ENCODE measurements at regions not wholly inside any gene's neighbourhood (a gene's known extent, or its start where the extent isn't known, plus 50 kb on each side); places are given as distances from the start of the nearest gene placed in this dataset.

DNA sequence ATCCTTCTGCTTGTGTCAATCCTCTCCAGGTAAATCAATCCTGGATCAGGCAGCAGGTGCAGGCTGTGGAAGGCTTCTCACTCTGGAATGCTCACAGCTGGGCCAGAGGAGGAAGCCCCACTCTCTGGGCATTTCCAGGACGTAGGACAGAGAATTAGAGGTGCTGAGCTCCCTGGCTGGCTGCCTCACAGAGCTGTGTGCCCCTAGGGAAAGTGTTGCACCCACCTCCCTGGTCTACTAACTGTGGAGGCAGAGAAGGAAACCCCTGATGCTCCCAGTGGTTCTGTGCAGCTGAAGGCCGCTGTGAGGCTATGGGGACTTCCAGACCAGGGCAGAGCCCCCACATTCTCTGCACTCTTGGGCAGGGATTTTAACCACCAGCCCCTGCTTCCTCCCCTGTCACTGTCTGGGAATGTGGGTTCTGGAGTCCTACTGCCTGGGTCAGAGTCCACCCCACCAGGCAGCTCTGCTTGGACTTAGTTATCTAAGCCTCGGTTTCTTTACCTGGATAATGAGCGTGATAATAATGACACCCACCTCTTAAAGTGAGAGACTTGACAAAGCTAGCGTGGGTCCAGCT lies 73.5 kb upstream of the EEPD1 start:
- TF ChIP-seq, protein P1, sequence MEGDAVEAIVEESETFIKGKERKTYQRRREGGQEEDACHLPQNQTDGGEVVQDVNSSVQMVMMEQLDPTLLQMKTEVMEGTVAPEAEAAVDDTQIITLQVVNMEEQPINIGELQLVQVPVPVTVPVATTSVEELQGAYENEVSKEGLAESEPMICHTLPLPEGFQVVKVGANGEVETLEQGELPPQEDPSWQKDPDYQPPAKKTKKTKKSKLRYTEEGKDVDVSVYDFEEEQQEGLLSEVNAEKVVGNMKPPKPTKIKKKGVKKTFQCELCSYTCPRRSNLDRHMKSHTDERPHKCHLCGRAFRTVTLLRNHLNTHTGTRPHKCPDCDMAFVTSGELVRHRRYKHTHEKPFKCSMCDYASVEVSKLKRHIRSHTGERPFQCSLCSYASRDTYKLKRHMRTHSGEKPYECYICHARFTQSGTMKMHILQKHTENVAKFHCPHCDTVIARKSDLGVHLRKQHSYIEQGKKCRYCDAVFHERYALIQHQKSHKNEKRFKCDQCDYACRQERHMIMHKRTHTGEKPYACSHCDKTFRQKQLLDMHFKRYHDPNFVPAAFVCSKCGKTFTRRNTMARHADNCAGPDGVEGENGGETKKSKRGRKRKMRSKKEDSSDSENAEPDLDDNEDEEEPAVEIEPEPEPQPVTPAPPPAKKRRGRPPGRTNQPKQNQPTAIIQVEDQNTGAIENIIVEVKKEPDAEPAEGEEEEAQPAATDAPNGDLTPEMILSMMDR (IDR thresholded peaks at IDR 0.05 in 8 of 11, conservative IDR thresholded peaks at IDR 0.05 in 3 of 11), result no peak
- TF ChIP-seq POLR2A (IDR thresholded peaks at IDR 0.05) (no peak), POLR2AphosphoS5 (IDR thresholded peaks at IDR 0.05) (no peak)

Data from spleen (tissue), 7 donors.